ENCODE measurements at regions not wholly inside any gene's neighbourhood (a gene's known extent, or its start where the extent isn't known, plus 50 kb on each side); places are given as distances from the start of the nearest gene placed in this dataset.
"Not testable (repeated sequence)": the region's sequence is repeated elsewhere in the genome, so short reads cannot be mapped to it uniquely, and the experiment has no call there.

DNA sequence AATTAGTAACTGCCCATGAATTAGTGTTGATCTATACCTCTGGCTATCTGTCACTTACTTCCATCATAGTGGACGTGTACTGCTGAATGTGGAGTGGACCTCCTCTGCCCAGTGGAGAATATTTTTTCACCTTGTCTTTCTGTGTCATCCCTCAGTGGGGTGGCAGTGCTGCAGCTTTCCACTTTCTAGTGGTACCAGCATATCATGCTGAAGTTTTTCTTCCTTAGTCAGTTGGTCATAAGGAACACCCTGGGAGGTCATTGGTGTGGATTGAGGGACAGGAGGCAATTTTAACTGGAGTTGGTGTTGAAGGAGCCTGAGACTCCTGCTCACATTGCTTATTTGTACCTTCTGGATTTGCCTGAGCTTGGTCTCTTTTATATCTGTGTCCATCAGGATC lies 151.7 kb upstream of the ANKH start:
- no peak for DNase-seq

DNA sequence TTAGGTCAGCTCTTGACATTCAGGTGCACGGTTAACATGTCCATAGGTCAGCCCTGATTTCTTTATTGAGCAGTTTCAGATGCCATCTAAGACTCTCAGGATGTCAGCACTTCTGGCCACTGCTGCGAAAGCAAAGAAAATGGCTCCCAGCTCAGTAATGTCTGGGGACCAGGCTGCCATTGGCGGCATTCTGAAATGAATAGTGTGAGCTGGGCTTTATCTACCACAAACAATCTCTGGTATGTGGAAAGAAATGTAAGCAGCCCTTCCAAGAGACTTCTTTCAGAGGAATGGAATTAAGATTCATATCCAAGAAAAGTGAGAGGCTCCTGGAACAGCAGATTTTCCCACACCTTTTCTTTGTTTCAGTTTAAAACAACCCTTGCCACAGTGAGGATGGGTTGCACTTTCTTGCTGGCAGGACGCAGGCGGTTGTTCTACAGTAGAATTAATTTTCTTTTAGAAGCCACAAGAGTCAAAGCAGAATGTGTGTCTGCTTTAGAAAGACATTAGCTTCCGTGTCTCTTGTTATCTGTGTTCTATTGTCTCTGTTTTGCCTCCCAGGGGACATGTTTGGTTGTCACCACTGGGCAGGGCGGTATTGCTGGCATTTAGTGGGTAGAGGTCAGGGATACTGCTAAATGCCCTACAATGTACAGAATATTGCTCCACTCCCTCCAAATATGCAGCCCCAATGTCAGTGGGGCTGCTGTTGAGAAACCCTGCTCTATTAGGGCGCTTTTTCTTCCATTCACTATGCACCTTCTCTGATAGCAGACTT lies 149.9 kb upstream of the ANKH start:
- DNase-seq = peak; percentile 28

DNA sequence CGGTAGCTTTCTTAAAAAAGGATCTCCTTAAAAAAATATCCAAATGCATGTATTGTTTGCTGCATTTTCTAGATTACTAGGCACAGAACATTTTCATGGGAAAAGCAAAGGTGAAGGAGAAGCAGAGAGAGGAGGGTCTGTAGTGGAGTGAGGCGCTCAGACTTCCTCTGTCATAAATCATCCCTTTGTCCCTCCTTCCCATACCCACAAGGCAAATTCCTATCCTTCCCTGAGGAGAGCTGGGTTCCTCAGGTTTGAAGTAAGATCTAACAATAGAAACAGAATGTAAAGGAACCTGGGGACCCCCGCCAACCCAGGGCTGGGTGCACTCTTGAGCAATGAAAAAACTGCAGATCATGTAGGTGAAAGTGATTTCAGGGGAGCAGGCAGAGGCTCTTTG lies 149.2 kb upstream of the ANKH start:
- no peak for DNase-seq

- DNase-seq = no peak
Observed at GRCh38 chr5:15014809-15015208, 143.2 kb upstream of the ANKH start.

DNA sequence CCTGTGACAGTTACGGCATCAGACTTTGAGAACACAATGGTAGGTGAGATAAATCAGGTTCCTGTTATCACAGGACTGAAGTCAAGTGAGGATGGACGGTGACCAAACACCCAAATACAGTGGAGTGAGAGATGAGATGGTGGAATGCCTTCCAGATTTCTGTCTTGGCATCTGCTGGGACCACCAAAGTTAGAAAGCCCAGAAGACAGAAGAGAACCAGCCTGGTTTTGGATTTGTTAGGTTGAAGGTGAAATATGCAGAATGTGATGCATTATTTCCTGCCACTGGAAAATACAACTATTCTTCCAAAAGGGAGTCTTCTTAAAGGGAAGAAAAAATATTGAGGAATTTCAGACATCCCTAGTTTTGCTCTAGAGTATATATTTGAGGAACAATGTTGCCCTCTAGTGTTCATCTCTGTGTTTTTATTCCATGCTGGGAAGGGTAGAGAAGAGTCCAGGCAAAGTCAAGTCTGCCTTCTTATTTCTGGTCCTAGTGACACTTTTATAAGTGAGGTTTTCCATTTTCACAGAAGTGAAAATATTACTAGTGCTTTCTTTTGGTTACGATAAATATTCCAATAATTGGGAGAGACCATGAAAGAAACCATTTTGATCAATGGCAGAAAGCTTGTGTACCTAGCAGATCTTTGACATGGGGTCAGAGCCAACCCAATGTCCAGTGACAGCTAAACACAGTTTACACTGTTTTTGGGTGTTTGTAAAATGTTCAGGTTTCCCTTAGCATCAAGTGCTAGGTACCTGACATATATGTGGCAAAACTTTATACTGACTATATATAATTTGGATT lies 142.3 kb upstream of the ANKH start:
- peak; percentile 68 for DNase-seq

DNA sequence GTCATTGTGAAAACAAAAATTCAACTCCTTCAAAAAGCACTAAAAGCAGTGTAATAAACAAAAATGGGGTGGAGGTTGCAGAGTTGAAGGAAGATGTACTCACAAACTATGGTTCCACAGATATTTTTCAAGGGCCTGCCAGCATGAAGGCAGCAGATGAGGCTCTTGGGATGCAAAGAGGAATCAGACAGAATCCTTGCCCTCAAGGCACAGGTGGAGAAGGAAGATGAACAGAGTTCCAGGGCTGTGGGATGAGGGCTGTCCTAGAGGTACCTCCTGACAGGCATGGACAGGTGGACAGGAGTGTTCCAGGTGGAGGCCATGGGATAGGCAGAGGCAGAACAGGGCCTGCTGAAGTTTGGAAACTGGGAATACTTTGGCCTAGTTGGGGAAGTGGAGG lies 140.5 kb upstream of the ANKH start:
- DNase-seq = no peak

GRCh38 chr5:15010936-15011335 lies 139.4 kb upstream of the ANKH start:
- no peak for DNase-seq

- no peak for DNase-seq
Observed at GRCh38 chr5:15009420-15009819, 137.8 kb upstream of the ANKH start.

DNA sequence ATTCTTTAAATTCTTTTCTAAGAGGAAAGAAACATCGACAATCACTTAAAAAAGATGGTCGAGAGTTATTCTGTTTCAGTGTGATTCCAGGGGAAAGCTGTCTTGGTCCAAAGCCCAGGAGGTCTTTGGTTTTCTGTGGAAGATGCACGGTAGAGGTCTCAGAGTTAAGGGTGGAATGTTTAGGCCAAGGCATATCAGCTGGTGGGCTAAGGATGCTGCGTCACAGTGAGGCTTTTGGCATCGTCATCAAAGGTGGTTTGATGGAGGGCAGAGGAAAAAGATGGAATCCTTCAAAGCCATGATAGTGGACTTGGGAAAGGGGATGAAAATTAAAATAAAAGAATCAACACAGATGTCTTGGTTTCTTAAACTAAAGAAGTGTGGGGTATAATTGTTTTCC lies 137.3 kb upstream of the ANKH start:
- no peak for DNase-seq

GRCh38 chr5:15008476-15008875 lies 136.9 kb upstream of the ANKH start:
- DNase-seq = peak; percentile 83

DNA sequence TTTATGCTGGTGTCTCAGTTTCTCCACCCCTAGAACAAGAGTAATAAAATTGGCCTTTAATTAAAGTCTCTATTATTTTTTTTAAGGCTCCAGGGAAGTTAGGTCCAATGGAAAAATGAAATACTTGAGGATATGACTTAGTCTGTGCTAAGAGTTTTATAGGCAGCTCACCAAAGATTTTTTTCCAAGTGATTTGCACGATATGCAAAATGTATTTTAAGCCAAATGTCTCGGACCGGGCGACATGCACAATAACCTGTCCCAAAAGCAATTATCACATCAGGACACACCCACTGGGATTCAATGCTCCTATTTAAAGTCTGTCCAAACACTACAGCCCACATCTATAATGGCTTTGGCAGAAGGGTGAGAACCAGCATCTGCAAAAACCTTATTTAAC lies 136.1 kb upstream of the ANKH start:
- DNase-seq = peak; percentile 64

DNA sequence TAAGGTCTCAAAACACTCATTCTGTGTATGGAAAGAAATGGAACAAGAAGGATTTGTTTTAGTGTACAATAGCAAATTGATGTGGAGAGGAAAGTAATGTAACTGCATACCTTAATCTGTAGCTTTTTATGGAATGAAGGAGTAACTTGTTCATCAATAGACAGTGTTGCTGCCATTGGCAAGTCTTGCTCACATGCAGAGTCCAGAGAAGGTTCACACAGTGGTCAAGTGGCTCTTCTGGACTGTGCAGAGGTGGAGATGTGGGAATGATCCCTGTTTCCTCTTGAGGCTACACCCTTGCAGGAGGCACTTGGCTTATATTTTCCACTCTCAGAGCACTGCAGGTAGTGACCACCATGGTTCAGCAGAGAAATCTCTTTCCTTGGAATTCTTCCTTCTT lies 132.9 kb upstream of the ANKH start:
- no peak for DNase-seq

GRCh38 chr5:15003511-15003920 lies 131.9 kb upstream of the ANKH start:
- peak; percentile 60 for DNase-seq

GRCh38 chr5:15002791-15003190 lies 131.2 kb upstream of the ANKH start:
- DNase-seq = no peak

DNA sequence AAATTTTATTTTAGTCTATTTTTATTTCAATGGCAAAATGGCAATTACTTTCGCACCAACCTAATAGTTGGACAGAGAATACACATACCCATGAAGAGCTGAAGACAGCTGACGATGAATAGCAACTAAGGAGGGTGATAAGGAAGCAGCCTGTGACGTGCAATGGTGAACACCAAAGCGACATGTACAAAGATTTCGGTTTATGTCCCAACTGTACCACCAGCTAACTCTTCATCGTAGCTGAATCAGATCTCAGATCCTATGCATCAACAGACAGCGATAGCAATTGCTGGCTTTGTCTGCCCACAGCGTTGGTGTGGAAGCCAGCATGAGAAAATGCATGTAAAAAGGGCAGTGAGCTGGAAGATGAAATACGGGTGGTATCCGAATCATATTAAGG lies 130.6 kb upstream of the ANKH start:
- no peak for DNase-seq

GRCh38 chr5:15001517-15001916 lies 129.9 kb upstream of the ANKH start:
- DNase-seq = no peak

DNA sequence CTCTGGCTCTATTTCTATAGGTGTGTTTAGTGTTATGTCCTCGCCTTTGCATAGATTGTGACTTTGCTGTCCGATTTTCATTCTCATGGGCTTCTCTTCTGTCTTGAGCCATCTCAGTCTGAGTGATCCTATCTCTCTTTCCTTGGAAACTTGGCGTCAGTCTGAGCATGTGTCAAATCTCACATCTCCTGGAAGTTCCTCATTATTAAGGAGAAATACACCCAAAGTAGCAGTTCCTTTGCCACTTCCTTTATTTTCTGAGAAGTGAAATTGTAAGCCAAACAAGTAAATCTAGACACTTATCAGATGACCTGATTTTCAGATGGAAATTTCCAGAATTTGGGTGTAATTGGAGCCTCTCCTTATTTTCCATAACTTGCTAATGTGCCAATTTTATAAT lies 126.9 kb upstream of the ANKH start:
- no peak for DNase-seq

DNA sequence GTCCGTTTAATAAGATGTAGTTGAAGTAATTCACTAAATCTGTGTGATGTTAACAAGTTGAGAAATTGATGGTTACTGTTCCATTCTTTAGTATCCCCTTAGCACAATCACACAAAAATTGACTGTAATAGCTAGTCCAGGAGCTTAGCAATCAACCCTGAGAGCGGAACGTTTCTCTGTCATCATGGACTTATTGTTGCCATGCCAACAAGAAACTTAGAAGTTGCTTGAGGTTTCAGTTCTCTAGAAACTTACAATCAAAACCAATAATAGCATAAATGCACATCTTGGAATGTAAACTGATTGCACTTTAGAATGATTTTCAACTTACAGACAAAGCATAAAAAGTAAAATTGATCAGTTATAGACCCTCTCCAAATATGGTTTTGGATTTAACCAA lies 125.4 kb upstream of the ANKH start:
- no peak for DNase-seq

DNA sequence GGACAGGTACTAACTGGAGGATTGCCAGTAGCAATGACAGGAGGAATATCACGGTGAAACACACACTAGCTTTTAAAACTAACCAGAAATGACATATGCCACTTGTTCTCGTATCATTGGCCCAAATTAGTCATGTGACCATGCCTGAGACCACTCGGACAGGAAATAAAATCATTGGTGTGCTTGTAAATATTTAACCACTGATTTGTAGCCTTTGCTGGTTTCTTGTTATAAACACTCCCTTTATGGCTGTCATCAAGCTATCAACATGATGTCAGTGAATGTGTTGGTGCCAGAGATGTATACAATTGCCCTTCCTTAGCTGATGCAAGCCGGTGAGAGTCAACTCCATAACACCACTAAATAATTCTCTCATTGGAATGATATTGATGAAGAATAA lies 123.7 kb upstream of the ANKH start:
- no peak for DNase-seq

DNA sequence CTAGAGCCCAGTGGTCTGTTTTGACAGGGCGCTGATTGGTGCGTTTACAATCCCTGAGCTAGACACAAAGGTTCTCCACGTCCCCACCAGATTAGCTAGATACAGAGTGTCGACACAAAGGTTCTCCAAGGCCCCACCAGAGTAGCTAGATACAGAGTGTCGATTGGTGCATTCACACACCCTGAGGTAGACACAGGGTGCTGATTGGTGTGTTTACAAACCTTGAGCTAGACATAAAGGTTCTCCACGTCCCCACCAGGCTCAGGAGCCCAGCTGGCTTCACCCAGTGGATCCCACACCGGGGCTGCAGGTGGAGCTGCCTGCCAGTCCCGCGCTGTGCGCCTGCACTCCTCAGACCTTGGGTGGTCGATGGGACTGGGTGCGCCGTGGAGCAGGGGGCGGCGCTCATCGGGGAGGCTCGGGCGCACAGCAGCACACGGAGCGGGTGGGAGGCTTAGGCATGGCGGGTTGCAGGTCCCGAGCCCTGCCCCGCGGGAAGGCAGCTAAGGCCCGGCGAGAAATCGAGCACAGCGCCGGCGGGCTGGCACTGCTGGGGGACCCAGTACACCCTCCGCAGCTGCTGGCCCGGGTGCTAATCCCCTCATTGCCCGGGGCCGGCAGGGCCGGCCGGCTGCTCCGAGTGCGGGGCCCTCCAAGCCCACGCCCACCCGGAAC lies 122.0 kb upstream of the ANKH start:
- DNase-seq = not testable (repeated sequence)

- DNase-seq = not testable (repeated sequence)
Observed at GRCh38 chr5:14992751-14993458, 121.3 kb upstream of the ANKH start.

GRCh38 chr5:14988223-14988622 lies 116.6 kb upstream of the ANKH start:
- no peak for DNase-seq

Data from muscle of arm (tissue), 1 donor.